ENCODE measurements at regions not wholly inside any gene's neighbourhood (a gene's known extent, or its start where the extent isn't known, plus 50 kb on each side); places are given as distances from the start of the nearest gene placed in this dataset.

DNA sequence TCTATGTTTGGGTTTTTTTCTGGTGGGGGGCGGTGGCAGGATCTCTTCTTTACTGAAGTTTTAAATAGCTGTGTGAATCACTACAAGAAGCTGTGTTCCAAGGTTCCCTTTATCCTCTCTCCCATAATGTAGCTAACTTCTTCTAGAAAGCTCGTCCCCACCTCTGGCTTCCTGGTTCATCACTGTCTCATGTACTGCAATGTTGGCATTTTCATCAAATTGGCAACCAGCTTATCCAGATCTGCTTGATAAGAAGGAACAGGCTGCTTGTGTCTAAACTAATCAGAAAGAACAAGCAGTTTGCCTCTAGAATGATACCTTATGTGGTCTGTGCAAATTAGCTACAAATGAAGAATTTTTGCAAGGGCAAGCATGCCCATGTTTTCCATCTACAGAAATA, 130.8 kb downstream of the WT1 start:
- no peak overlapping the region for H2AFZ ChIP-seq (ENCODE audit: control insufficient read depth, low read depth, low read length)
- H3K4me2 ChIP-seq (ENCODE audit: control insufficient read depth, insufficient read depth): no peak overlapping the region
- no TSS peak for BruUV-seq (replicated peaks)
- ChIA-PET RAD21 (ENCODE audit: unreplicated experiment) (interaction anchor here (2.7 kb wide), 1 partner anchor 11 kb away, joined by 7 read pairs; no protein-coding TSS in a partner anchor), CTCF (interaction anchor here (0.6 to 3.3 kb wide), 11 partner anchors 8 to 1197 kb away, joined by 3 to 27 read pairs (median 4); no protein-coding TSS in a partner anchor), SMC1A (ENCODE audit: uncharacterized antibody, unreplicated experiment) (interaction anchor here (1.0 to 2.2 kb wide), 7 partner anchors 9 to 292 kb away, joined by 3 to 6 read pairs (median 4); no protein-coding TSS in a partner anchor), POLR2A (interaction anchor here (0.6 kb wide), 1 partner anchor 73 kb away, joined by 3 read pairs; no protein-coding TSS in a partner anchor)
- no peak overlapping the region for H3K27ac ChIP-seq (ENCODE audit: control insufficient read depth, insufficient read depth)
- 21% methylated on average over 2 of the region's 2 CpGs for WGBS (ENCODE audit: insufficient coverage, insufficient replicate concordance, low lambda C conversion rate, missing lambda C conversion rate)
- no peaks in the 10 kb centered on the region for H4K20me1 ChIP-seq (ENCODE audit: control insufficient read depth, insufficient read depth)
- intact Hi-C loops (cut with micrococcal nuclease; ENCODE audit: unreplicated experiment): no loop called here
- no peak for FAIRE-seq
- no peaks in the 10 kb centered on the region for H3K27me3 ChIP-seq (replicated peaks in 1 of 2; ENCODE audit: control insufficient read depth in 2 of 2, insufficient read depth in 2 of 2, low read length in 1 of 2)
- no peak overlapping the region for H3K9ac ChIP-seq (ENCODE audit: control insufficient read depth, insufficient read depth, low read length)
- no peak for ATAC-seq
- H3K4me3 ChIP-seq: no peak overlapping the region
- TF ChIP-seq ZNF384 (IDR thresholded peaks at IDR 0.05; ENCODE audit: borderline replicate concordance, low read depth, low read length): no peak
- no peak for TF ChIP-seq MYB (IDR thresholded peaks at IDR 0.05; ENCODE audit: borderline replicate concordance, low read depth, low read length)
- no peak for TF ChIP-seq RBBP5 (conservative IDR thresholded peaks at IDR 0.05)
- TF ChIP-seq CREB1 (IDR thresholded peaks at IDR 0.05; ENCODE audit: low read depth): no peak
- TF ChIP-seq ZBED1 (IDR thresholded peaks at IDR 0.05; ENCODE audit: borderline replicate concordance): no peak
- TF ChIP-seq, protein P1, sequence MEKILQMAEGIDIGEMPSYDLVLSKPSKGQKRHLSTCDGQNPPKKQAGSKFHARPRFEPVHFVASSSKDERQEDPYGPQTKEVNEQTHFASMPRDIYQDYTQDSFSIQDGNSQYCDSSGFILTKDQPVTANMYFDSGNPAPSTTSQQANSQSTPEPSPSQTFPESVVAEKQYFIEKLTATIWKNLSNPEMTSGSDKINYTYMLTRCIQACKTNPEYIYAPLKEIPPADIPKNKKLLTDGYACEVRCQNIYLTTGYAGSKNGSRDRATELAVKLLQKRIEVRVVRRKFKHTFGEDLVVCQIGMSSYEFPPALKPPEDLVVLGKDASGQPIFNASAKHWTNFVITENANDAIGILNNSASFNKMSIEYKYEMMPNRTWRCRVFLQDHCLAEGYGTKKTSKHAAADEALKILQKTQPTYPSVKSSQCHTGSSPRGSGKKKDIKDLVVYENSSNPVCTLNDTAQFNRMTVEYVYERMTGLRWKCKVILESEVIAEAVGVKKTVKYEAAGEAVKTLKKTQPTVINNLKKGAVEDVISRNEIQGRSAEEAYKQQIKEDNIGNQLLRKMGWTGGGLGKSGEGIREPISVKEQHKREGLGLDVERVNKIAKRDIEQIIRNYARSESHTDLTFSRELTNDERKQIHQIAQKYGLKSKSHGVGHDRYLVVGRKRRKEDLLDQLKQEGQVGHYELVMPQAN (conservative IDR thresholded peaks at IDR 0.05): no peak
- TF ChIP-seq ZNF24 (IDR thresholded peaks at IDR 0.05): no peak
- no peak for TF ChIP-seq POU2F2 (IDR thresholded peaks at IDR 0.05; ENCODE audit: borderline replicate concordance, low read depth, low read length)
- TF ChIP-seq IKZF1 (conservative IDR thresholded peaks at IDR 0.05): no peak
- TF ChIP-seq SMAD5 (IDR thresholded peaks at IDR 0.05; ENCODE audit: low read depth): no peak
- no peak for TF ChIP-seq KLF5 (IDR thresholded peaks at IDR 0.05; ENCODE audit: partially characterized antibody)
- TF ChIP-seq, protein P2, sequence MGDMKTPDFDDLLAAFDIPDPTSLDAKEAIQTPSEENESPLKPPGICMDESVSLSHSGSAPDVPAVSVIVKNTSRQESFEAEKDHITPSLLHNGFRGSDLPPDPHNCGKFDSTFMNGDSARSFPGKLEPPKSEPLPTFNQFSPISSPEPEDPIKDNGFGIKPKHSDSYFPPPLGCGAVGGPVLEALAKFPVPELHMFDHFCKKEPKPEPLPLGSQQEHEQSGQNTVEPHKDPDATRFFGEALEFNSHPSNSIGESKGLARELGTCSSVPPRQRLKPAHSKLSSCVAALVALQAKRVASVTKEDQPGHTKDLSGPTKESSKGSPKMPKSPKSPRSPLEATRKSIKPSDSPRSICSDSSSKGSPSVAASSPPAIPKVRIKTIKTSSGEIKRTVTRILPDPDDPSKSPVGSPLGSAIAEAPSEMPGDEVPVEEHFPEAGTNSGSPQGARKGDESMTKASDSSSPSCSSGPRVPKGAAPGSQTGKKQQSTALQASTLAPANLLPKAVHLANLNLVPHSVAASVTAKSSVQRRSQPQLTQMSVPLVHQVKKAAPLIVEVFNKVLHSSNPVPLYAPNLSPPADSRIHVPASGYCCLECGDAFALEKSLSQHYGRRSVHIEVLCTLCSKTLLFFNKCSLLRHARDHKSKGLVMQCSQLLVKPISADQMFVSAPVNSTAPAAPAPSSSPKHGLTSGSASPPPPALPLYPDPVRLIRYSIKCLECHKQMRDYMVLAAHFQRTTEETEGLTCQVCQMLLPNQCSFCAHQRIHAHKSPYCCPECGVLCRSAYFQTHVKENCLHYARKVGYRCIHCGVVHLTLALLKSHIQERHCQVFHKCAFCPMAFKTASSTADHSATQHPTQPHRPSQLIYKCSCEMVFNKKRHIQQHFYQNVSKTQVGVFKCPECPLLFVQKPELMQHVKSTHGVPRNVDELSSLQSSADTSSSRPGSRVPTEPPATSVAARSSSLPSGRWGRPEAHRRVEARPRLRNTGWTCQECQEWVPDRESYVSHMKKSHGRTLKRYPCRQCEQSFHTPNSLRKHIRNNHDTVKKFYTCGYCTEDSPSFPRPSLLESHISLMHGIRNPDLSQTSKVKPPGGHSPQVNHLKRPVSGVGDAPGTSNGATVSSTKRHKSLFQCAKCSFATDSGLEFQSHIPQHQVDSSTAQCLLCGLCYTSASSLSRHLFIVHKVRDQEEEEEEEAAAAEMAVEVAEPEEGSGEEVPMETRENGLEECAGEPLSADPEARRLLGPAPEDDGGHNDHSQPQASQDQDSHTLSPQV (IDR thresholded peaks at IDR 0.05): no peak
- TF ChIP-seq, protein P3, sequence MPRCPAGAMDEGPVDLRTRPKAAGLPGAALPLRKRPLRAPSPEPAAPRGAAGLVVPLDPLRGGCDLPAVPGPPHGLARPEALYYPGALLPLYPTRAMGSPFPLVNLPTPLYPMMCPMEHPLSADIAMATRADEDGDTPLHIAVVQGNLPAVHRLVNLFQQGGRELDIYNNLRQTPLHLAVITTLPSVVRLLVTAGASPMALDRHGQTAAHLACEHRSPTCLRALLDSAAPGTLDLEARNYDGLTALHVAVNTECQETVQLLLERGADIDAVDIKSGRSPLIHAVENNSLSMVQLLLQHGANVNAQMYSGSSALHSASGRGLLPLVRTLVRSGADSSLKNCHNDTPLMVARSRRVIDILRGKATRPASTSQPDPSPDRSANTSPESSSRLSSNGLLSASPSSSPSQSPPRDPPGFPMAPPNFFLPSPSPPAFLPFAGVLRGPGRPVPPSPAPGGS (IDR thresholded peaks at IDR 0.05; ENCODE audit: borderline replicate concordance, insufficient read depth, low read depth, low read length, poor library complexity, severe bottlenecking): no peak
- TF ChIP-seq, protein P4, sequence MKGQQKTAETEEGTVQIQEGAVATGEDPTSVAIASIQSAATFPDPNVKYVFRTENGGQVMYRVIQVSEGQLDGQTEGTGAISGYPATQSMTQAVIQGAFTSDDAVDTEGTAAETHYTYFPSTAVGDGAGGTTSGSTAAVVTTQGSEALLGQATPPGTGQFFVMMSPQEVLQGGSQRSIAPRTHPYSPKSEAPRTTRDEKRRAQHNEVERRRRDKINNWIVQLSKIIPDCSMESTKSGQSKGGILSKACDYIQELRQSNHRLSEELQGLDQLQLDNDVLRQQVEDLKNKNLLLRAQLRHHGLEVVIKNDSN (IDR thresholded peaks at IDR 0.05; ENCODE audit: borderline replicate concordance, extremely low read length, insufficient read depth, low read depth, low read length): no peak
- TF ChIP-seq MEF2A (IDR thresholded peaks at IDR 0.05; ENCODE audit: insufficient read depth, low read depth, low read length): no peak
- TF ChIP-seq YBX1 (IDR thresholded peaks at IDR 0.05): no peak
- no peak for TF ChIP-seq SREBF1 (IDR thresholded peaks at IDR 0.05; ENCODE audit: low read length)
- no peak for TF ChIP-seq IRF4 (IDR thresholded peaks at IDR 0.05; ENCODE audit: low read depth, low read length)
- in situ Hi-C loops (cut with MboI): no loop called here
- H3K9me3 ChIP-seq (replicated peaks; ENCODE audit: control insufficient read depth, insufficient read depth, low read length): no peaks in the 10 kb centered on the region
- H3K4me1 ChIP-seq (ENCODE audit: control insufficient read depth, insufficient read depth, low read length): no peaks in the 10 kb centered on the region
- no peak for DNase-seq (ENCODE audit: low read depth, low spot score)
- H3K36me3 ChIP-seq (ENCODE audit: control insufficient read depth in 2 of 2, insufficient read depth in 2 of 2, low read length in 1 of 2): no peaks in the 10 kb centered on the region
- no peaks in the 10 kb centered on the region for H3K79me2 ChIP-seq (ENCODE audit: control insufficient read depth, insufficient read depth, low read length)

Measured in GM12878 (cell line).